ENCODE measurements at regions not wholly inside any gene's neighbourhood (a gene's known extent, or its start where the extent isn't known, plus 50 kb on each side); places are given as distances from the start of the nearest gene placed in this dataset.

- Histone ChIP-seq H4K91ac (replicated peaks; ENCODE audit: insufficient read length, low read length) (no peak overlapping the region), H2BK12ac (ENCODE audit: low read depth, low read length) (no peak overlapping the region), H3K79me1 (ENCODE audit: low read depth, low read length) (no peaks in the 10 kb centered on the region), H3K9ac (replicated peaks in 1 of 4; ENCODE audit: extremely low read depth in 1 of 4, low read depth in 3 of 4, low read length in 3 of 4) (no peak overlapping the region), H3K4me1 (replicated peaks in 1 of 4; ENCODE audit: control insufficient read depth in 3 of 4, insufficient read depth in 4 of 4, low read length in 3 of 4) (peaks cover 0 to 4% (median 0%) of the 10 kb centered on the region in 4 experiments; a peak in 2 of 7 replicates), H4K5ac (ENCODE audit: insufficient read length, low read depth, low read length) (no peak overlapping the region), H2AFZ (ENCODE audit: low read length) (no peak overlapping the region), H3K4ac (replicated peaks; ENCODE audit: insufficient read length, low read depth, low read length) (no peak overlapping the region), H2BK120ac (replicated peaks; ENCODE audit: low read depth, low read length) (no peak overlapping the region), H3K79me2 (ENCODE audit: control insufficient read depth in 1 of 2, insufficient read depth in 2 of 2, low read length in 2 of 2) (no peaks in the 10 kb centered on the region), H2BK20ac (ENCODE audit: low read length) (no peak overlapping the region), H2BK5ac (ENCODE audit: low read depth, low read length) (no peak overlapping the region), H3K9me3 (ENCODE audit: insufficient read depth in 2 of 2, low read depth in 1 of 2, low read length in 1 of 2) (no peaks in the 10 kb centered on the region), H3K18ac (ENCODE audit: extremely low read depth, low read length) (no peak overlapping the region), H4K20me1 (replicated peaks in 1 of 2; ENCODE audit: control insufficient read depth in 1 of 2, insufficient read depth in 2 of 2, low read length in 2 of 2) (no peaks in the 10 kb centered on the region), H3K56ac (replicated peaks; ENCODE audit: insufficient read length, low read depth, low read length) (no peak overlapping the region), H3K14ac (ENCODE audit: insufficient read length) (no peak overlapping the region), H2BK15ac (ENCODE audit: low read length) (no peak overlapping the region), H3K4me3 (ENCODE audit: extremely low read depth in 1 of 4, insufficient read depth in 2 of 4, low read depth in 3 of 4, low read length in 4 of 4) (no peak overlapping the region), H3K27me3 (replicated peaks in 1 of 4; ENCODE audit: control insufficient read depth in 3 of 4, extremely low read depth in 1 of 4, insufficient read depth in 3 of 4, low read length in 3 of 4) (no peaks in the 10 kb centered on the region), H3K23ac (ENCODE audit: insufficient read length) (no peak overlapping the region), H2AK5ac (ENCODE audit: low read depth, low read length) (no peak overlapping the region), H3K4me2 (ENCODE audit: insufficient read depth in 1 of 2, low read depth in 2 of 2, low read length in 2 of 2) (no peak overlapping the region), H3K36me3 (ENCODE audit: control insufficient read depth in 2 of 4, insufficient read depth in 4 of 4, low read length in 3 of 4) (no peaks in the 10 kb centered on the region), H3K23me2 (ENCODE audit: low read depth, low read length) (no peaks in the 10 kb centered on the region), H3K27ac (ENCODE audit: low read depth, low read length) (no peak overlapping the region), H4K8ac (ENCODE audit: extremely low read depth, insufficient read depth, low read length) (no peak overlapping the region)
- CTCF ChIA-PET (ENCODE audit: partially characterized antibody): no interaction called here
- no peak for FAIRE-seq
- 79% methylated on average over 2 of the region's 2 CpGs; no CpG with 5 or more reads in 1 of the 2 experiments for WGBS, 2 experiments (ENCODE audit: extremely low coverage in 1 of 2, insufficient coverage in 1 of 2, insufficient read length in 1 of 2, insufficient replicate concordance in 2 of 2, low coverage in 1 of 2, low lambda C conversion rate in 2 of 2, missing lambda C conversion rate in 1 of 2)
- POLR2A ChIA-PET (ENCODE audit: partially characterized antibody): interaction anchor here (1.1 kb wide), 1 partner anchor 11 kb away, joined by 3 read pairs; no protein-coding TSS in a partner anchor
- DNase-seq (ENCODE audit: low read depth in 1 of 2, low spot score in 2 of 2): no peak
- TF ChIP-seq, protein P1, sequence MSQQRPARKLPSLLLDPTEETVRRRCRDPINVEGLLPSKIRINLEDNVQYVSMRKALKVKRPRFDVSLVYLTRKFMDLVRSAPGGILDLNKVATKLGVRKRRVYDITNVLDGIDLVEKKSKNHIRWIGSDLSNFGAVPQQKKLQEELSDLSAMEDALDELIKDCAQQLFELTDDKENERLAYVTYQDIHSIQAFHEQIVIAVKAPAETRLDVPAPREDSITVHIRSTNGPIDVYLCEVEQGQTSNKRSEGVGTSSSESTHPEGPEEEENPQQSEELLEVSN (IDR thresholded peaks at IDR 0.05): no peak
- TF ChIP-seq HDAC2 (IDR thresholded peaks at IDR 0.05; ENCODE audit: borderline replicate concordance in 1 of 2, low read depth in 2 of 2, low read length in 2 of 2): no peak
- TF ChIP-seq ASH2L (IDR thresholded peaks at IDR 0.05; ENCODE audit: low read length): no peak
- TF ChIP-seq POLR2AphosphoS5 (IDR thresholded peaks at IDR 0.05; ENCODE audit: low read depth, low read length): no peak
- TF ChIP-seq FOSL1 (IDR thresholded peaks at IDR 0.05; ENCODE audit: insufficient read depth, low read depth, low read length): no peak
- TF ChIP-seq PHF8 (conservative IDR thresholded peaks at IDR 0.05; ENCODE audit: low read depth, low read length): no peak
- no peak for TF ChIP-seq ATF2 (IDR thresholded peaks at IDR 0.05; ENCODE audit: low read length)
- no peak for TF ChIP-seq SIN3A (conservative IDR thresholded peaks at IDR 0.05 in 1 of 2, IDR thresholded peaks at IDR 0.05 in 1 of 2; ENCODE audit: low read depth in 1 of 2, low read length in 2 of 2)
- TF ChIP-seq KDM1A (IDR thresholded peaks at IDR 0.05; ENCODE audit: borderline replicate concordance, low read length): no peak
- TF ChIP-seq CBX5 (IDR thresholded peaks at IDR 0.05; ENCODE audit: low read depth, low read length): no peak
- TF ChIP-seq SP4 (IDR thresholded peaks at IDR 0.05; ENCODE audit: low read length): no peak
- no peak for TF ChIP-seq BCL11A (IDR thresholded peaks at IDR 0.05; ENCODE audit: low read depth in 2 of 2, low read length in 2 of 2)
These were observed 205.6 kb downstream of the RTP5 start for GRCh38 chr2:242075168-242075567.

Data from H1 (cell line).